HG03159 (cell line): ENCODE measurements at regions not wholly inside any gene's neighbourhood (a gene's known extent, or its start where the extent isn't known, plus 50 kb on each side); places are given as distances from the start of the nearest gene placed in this dataset.

Source experiments
- ATAC-seq: cut with Tn5 transposase; IDR thresholded peaks from one replicate; pipeline ENCODE4 v1.9.1; 2021; ENCODE audit warnings: mild to moderate bottlenecking, moderate library complexity; ENCODE audit not compliant: unreplicated experiment

GRCh38 chr13:22263185-22263584 is 592.3 kb downstream of the FGF9 start:
- no peak for ATAC-seq

- no peak for ATAC-seq
These were observed 594.7 kb downstream of the FGF9 start for GRCh38 chr13:22265563-22265962.

- ATAC-seq: no peak
These were observed 600.0 kb downstream of the FGF9 start for GRCh38 chr13:22270881-22271280.

DNA sequence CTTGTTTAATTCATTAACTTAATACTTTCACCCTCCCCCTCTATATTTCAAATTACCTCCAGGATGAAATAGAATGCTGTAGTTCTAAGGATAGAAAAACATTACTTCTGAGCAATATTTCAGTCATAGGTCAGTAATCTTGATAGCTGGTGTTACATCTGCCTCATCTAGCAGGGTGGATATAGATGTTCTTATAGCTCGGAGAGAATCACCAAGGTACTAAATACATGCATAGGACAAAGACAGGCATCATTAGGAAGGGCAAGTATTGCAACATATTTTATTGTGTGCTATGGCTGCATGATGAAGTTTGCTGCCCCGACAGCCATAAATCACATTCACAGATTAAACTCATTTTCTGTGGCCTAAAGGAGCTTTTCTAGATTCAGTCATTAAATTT is 601.0 kb downstream of the FGF9 start:
- no peak for ATAC-seq

DNA sequence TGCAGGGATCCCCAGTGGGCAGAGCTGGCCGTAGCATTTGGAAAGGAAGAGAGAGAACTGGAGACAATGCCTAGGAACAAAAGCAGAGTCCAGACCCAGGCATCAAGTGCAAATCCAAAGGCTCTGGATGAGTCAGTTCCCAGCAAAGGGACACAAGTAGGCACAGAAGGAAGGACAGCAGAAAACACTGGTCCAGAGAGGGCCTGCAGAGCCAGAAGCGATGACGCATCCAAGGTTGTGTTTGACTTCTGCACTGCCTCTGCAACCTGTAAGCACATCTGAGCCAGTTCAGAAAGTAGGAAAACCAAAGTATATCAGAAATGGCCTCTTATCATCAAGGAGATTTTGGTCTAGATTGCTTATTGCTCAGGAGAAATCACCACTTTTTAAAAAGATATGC is 604.5 kb downstream of the FGF9 start:
- no peak for ATAC-seq

- ATAC-seq: no peak
These were observed 605.7 kb downstream of the FGF9 start for GRCh38 chr13:22276616-22277015.

DNA sequence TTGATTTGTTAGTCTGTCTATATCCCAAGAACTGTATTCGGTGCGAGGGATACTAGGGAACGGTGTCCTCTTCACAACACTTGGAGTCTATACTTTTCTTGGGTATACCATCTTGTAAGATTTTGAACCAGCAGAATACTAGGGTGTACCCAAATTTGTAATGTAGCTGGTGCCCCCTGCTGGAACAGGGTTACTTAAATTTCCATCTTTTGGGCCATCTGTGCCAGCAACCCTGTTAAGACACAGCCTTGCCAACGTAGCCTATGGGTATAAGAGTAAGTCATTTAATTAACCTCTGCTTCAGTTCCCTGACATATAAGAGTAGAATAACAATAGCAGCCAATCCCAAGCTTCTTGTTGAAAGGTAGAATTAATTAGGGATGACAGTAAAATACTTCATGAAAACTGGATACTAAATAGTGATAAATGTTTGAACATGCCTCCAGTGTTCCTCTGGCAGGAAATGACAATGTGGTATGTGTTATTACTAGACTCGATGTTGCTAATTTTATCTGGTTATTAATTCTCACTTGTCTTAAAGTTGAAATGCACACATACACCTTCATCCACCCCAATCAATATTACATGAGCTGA is 607.6 kb downstream of the FGF9 start:
- peak; percentile 72 for ATAC-seq

GRCh38 chr13:22285867-22286266 is 615.0 kb downstream of the FGF9 start:
- no peak for ATAC-seq

- ATAC-seq: no peak
These were observed 615.5 kb downstream of the FGF9 start for GRCh38 chr13:22286338-22286737.

GRCh38 chr13:22287343-22287920 is 616.6 kb downstream of the FGF9 start:
- no peak for ATAC-seq

DNA sequence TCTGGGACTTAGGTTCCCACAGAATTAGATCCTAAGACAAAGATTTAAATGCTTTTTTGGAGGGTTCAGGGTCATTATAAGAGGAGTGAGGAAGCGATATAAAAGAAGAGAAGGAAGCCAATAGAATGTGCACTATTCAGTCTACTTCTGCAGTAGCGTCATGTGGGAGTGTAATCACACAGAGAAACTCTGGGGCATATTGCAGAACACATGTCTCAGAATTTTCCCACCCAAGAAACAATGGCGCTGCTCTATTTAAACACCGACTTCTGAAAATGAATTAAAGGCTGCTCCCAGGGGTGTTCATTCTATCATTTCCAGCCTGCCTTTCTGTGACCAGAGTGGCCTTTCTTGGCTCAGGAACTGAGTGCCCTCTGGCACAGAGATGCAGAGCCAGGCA is 617.6 kb downstream of the FGF9 start:
- ATAC-seq: no peak

GRCh38 chr13:22289711-22290110 is 618.8 kb downstream of the FGF9 start:
- ATAC-seq: no peak

GRCh38 chr13:22298530-22298929 is 627.7 kb downstream of the FGF9 start:
- no peak for ATAC-seq

- ATAC-seq: no peak
These were observed 641.0 kb downstream of the FGF9 start for GRCh38 chr13:22311734-22312404.

DNA sequence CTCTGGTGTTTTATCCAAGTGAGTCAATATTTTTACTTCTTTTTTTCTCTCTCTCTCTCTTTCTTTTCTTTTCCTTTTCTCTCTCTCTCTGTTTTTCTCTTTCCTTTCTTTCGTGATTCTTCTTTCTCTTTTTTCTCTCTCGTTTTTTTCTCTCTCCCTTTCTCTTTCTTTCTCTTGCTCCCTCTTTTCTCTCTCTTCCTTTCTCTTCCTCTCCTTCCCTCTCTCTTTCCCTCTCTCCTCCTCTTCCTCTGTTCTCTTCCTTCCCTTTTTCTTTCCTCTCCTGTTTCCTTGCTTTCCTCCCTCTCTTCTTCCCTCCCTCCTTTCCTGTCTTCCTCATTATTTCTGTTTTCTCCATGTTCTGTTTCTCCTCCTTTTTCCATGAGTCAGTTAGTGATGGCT is 641.5 kb downstream of the FGF9 start:
- ATAC-seq: no peak

- no peak for ATAC-seq
These were observed 645.7 kb downstream of the FGF9 start for GRCh38 chr13:22316494-22317025.

DNA sequence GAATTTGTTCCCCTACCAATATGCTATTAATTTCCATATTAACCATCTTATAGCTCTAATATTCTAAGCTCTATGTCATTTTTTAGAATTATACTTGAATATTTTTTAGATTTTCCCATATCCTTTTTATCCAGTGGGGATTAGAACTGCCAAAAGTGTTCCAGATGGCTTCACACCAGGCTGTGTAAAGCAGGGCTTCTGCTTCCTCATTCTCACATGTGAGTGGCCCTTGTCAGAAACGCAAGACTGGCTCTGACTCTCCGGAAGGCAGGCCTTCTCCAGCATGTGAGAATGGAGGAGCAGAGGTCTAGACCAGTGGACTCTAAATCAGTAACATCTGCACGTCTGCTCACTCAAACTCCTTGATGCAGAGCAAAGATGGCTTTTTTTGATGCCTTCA is 650.1 kb downstream of the FGF9 start:
- no peak for ATAC-seq

DNA sequence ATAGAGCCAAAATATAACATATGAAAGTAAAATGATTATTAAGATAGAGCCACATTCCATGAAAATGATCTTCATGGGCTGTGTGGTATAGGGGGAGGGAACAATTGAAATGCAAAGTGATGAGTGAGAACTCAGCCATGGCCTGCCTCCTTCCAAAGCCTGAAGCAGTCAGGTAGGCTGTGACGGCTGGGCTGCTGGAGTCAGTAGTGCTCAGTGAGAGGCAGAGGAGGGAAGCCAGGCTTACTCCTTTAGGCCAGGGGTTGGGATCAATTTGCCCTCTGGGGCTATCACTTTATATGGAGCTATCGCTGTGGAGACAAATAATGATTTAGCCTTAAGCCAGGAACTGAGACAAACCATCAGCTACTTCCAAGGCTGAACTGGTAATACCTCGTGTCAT is 654.9 kb downstream of the FGF9 start:
- no peak for ATAC-seq

GRCh38 chr13:22332416-22332815 is 661.5 kb downstream of the FGF9 start:
- ATAC-seq: no peak

GRCh38 chr13:22336460-22336859 is 665.6 kb downstream of the FGF9 start:
- ATAC-seq: peak; percentile 93

GRCh38 chr13:22357132-22357531 is 686.3 kb downstream of the FGF9 start:
- no peak for ATAC-seq

DNA sequence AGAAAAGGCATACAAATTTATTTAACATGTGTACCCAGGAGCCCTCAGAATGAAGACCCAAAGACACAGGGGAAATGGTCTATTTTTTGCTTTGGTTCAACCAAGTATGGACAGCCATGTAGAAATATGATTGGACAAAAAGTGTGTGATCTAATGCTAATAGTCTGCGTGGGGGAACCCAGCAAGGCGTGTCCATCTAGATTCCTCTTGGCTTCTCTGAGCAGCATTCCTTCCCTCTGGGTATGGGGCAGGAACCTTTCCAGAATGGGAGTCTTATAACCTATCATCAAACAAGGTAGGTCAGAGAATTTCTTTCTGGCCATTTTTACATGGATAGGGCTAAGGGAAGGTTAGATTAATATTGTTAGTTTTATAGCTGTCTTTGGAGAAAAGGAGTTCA is 698.2 kb downstream of the FGF9 start:
- no peak for ATAC-seq
